Dermis microvascular lymphatic vessel endothelial cell (primary cell): ENCODE measurements at regions not wholly inside any gene's neighbourhood (a gene's known extent, or its start where the extent isn't known, plus 50 kb on each side); places are given as distances from the start of the nearest gene placed in this dataset.

Experiments used
- DNase-seq, 2 donors: peaks; one replicate each; pipeline versions ENCODE4 v3.0.0 to v3.0.0-alpha.2; 2010; ENCODE audit warnings: low read depth in 2 of 2

GRCh38 chr12:30874455-30875321 is 51.9 kb upstream of the TSPAN11 start:
- no peak for DNase-seq

DNA sequence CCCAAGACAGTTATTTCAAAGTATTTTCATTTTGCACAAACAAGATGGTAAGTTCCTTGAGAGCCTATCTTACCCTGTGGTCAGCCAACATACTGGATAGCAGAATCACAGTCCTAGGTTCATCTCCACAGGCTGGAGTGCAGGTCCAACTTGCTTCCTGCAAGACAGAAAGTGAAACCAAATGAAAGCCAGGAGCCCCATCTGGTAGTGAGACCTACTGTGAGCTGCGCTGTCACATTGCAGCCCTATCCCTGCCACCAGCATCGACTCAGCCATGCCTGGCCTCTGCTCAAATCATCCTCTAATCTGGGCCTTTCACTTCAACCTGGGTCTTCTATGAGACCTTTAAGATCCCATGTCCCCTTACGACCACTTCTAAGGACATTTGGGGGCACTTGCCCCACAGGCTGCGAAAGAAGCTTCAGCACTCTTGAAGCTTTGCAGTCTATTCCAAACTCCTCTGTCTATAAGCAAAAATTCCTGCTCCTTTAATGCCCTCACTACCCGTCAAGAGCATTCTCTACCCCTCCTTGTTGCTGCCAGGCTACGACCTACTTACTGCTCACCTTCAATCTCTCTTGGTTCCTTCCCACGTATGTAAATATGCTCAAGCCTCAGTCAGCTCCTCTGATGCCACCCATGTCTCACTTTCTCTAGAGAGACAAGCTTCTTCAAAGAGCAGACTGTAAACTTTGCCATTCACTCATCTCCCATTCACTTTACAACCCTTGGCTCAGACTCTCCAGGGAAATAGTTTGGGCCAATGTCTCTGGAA is 55.9 kb upstream of the TSPAN11 start:
- DNase-seq: no peak

- no peak for DNase-seq
Observed at GRCh38 chr12:30867415-30867814, 59.1 kb upstream of the TSPAN11 start.

DNA sequence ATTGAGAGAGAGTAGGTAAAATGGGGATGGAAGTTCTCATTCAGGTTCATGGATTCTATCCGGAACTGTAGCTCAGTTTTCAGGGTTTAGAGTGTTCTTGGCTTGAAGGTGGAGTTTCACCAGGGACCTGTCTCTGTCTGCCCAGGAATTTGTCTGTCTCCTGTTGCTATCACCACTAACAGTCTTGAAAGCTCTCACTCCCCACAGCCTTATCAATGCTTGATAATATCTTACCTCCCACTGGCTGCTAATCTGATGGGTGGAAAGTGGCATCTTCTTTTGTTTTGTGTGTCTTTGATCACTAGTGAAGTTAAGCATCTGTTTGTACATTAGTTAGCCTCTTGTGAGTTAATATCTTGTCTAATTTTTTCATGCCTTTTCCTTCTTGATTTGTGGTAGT is 60.3 kb upstream of the TSPAN11 start:
- DNase-seq: no peak

GRCh38 chr12:30863839-30864238 is 62.7 kb upstream of the TSPAN11 start:
- DNase-seq: no peak

DNA sequence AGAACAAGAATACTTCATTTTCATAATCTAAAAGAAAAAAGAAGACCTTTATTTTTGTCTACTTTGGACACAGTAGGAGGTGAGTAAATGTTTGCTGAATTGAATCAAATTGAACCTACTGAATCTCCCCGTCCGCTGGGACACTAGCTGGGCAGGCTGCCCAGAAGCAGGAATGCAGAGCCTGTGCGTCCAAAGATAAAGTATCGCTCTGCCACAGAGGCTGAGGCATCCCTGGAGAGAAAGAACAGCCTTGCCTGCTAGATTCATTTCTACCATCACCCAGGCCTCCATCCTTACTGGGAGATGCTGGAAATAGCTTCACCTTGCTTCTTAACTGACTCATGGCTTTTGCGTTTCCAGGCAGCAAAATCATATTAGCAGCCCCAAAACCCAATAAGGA is 64.1 kb upstream of the TSPAN11 start:
- no peak for DNase-seq

- no peak for DNase-seq
Observed at GRCh38 chr12:30859226-30859625, 67.3 kb upstream of the TSPAN11 start.

GRCh38 chr12:30858471-30858870 is 68.1 kb upstream of the TSPAN11 start:
- DNase-seq: no peak

- no peak for DNase-seq
Observed at GRCh38 chr12:30853561-30854133, 72.9 kb upstream of the TSPAN11 start.

DNA sequence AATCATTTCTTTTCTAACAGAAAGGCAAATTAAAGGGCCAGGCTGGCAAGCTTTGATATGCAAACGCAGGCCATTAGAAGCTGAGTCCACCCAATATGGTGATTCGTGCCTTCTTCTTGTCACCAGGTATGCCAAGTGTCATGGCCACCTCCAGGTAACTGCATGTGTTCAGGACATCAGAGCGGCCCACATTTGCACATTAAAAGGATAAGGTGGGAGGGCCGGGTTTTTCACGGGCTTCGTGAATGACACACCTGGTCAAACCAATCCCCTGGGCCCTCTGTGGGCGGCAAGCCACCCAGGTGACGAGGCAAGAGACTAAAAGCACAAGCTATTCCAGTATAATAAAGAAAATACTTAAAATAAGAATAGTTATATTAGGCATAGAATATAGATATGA is 75.9 kb upstream of the TSPAN11 start:
- no peak for DNase-seq

DNA sequence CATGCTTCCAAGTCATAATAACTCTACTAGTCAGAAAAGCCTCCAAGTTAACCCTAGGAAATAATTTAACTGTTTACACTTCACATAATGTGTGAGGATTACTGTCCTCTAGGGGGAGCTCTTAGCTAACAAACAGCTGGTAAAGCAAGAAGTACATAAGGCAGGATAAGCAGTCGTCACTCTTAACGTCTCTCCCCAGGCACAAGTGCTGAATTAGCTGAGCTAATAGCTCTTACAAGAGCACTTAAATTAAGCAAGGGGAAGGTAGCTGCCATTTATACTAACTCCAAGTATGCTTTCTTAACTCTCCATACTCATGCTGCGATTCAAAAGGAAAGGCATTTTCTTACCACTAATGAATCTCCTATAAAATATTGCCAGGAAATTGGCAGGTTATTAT is 79.3 kb upstream of the TSPAN11 start:
- DNase-seq: peak; percentile 66 to 74

DNA sequence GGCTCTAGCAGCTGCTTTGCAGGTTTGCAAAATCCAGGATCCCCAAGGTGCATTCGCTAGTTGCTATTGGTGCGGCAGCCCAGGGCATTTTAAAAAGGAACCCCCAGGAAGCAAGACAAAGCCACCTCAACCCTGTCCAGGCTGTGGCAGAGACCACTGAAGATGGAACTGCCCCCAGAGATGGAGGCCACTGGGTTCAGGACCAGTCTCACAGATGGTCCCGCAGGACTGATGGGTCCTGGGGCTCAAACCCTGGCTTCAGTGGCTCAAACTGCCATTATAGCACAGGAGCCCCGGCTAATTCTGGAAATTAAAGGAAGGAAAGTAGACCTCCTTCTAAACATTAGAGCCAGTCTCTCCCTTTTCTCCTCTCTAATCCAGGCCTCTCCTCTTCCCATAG is 79.8 kb upstream of the TSPAN11 start:
- DNase-seq: no peak

GRCh38 chr12:30845676-30846075 is 80.9 kb upstream of the TSPAN11 start:
- no peak for DNase-seq

- no peak for DNase-seq
Observed at GRCh38 chr12:30843211-30843610, 83.3 kb upstream of the TSPAN11 start.

- no peak for DNase-seq
Observed at GRCh38 chr12:30840715-30841114, 85.8 kb upstream of the TSPAN11 start.

- no peak for DNase-seq
Observed at GRCh38 chr12:30839643-30840220, 85.0 kb upstream of the CAPRIN2 start.

DNA sequence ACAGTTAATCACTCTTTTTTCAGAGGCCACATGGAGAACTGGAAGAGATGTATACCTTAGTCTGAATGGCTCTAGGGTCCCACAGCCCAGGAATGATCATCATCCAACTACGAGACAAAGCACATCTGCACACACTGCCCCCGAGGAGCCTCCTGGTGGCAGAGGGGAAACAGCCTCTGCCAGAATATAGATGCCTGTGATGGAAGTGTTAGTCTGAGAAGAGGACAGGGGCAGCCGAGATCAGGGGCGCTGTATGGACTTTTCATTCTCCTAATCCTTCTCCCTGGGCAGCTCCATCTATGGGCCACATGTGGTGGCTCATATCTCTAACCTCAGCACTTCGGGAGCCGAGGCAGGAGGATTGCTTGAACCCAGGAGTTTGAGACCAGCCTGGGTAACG is 82.8 kb upstream of the CAPRIN2 start:
- DNase-seq: no peak

GRCh38 chr12:30836656-30837445 is 82.1 kb upstream of the CAPRIN2 start:
- DNase-seq: no peak

- DNase-seq: no peak
Observed at GRCh38 chr12:30835216-30835615, 80.5 kb upstream of the CAPRIN2 start.

- no peak for DNase-seq
Observed at GRCh38 chr12:30830751-30831150, 76.0 kb upstream of the CAPRIN2 start.

DNA sequence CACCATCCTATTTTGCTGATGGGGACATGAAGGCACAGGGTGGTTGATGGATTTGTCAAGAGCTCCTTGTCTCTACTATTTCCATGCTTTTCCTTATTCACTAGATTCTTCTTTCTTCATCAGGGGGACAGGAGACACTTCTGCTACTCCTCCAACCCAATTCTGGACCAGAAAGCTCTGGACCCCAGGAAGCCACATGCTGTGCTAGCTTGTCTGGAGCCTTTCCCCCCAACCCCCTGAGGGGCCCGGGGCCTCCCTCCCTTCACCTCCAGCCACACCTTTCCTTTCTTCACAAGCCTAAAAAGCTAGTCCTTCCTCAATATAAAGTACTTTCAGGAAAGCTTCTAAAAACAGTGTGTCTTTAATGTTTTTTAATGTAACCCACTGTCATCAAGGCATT is 75.1 kb upstream of the CAPRIN2 start:
- no peak for DNase-seq
